H1 (cell line): ENCODE measurements at regions not wholly inside any gene's neighbourhood (a gene's known extent, or its start where the extent isn't known, plus 50 kb on each side); places are given as distances from the start of the nearest gene placed in this dataset.

Experiments used
- CTCF ChIA-PET: fragments of 300-600 bp; sonication (Branson Sonifier 250); formaldehyde crosslinking; loops from one replicate; lab custom pipeline; 2021; ENCODE audit not compliant: partially characterized antibody; lab: Charles Lee
- POLR2A ChIA-PET: fragments of 300-600 bp; sonication (Branson Sonifier 250); formaldehyde crosslinking; loops from one replicate; lab custom pipeline; 2021; ENCODE audit warnings: inconsistent platforms; ENCODE audit not compliant: partially characterized antibody; lab: Charles Lee
- DNase-seq, 2 experiments: peaks; one replicate each; pipeline versions ENCODE4 v3.0.0 to v3.0.0-alpha.2; 2010 to 2022; ENCODE audit warnings: low spot score in 2 of 2, low read depth in 1 of 2, mixed read lengths in 1 of 2
- FAIRE-seq: peaks from 2 replicates; lab custom pipeline; 2011; peaks lifted over from hg19 to GRCh38; lab: Jason Lieb, UNC
- H2AFZ ChIP-seq: 2 replicates; pipeline ENCODE4 v1.8.1; 2012; ENCODE audit warnings: low read length, inconsistent platforms
- H2AK5ac ChIP-seq: 2 replicates; pipeline ENCODE4 v1.6.1; 2013; ENCODE audit warnings: low read depth, low read length
- H2BK120ac ChIP-seq: replicated peaks from 2 replicates; pipeline ENCODE3; 2013; ENCODE audit warnings: low read depth, low read length, inconsistent platforms
- H2BK12ac ChIP-seq: 2 replicates; pipeline ENCODE4 v1.6.1; 2013; ENCODE audit warnings: low read depth, low read length
- H2BK15ac ChIP-seq: 2 replicates; pipeline ENCODE4 v1.6.1; 2013; ENCODE audit warnings: low read length
- H2BK20ac ChIP-seq: 2 replicates; pipeline ENCODE4 v1.6.1; 2013; ENCODE audit warnings: low read length
- H2BK5ac ChIP-seq: 2 replicates; pipeline ENCODE4 v1.6.1; 2013; ENCODE audit warnings: low read depth, low read length
- H3K14ac ChIP-seq: 2 replicates; pipeline ENCODE4 v1.6.1; 2013; ENCODE audit warnings: inconsistent platforms; ENCODE audit not compliant: insufficient read length
- H3K18ac ChIP-seq: 2 replicates; pipeline ENCODE4 v1.6.1; 2013; ENCODE audit warnings: low read length; ENCODE audit errors: extremely low read depth
- H3K23ac ChIP-seq: 2 replicates; pipeline ENCODE4 v1.6.1; 2013; ENCODE audit warnings: inconsistent platforms; ENCODE audit not compliant: insufficient read length
- H3K23me2 ChIP-seq: 2 replicates; pipeline ENCODE4 v1.6.1; 2013; ENCODE audit warnings: low read depth, low read length
- H3K27ac ChIP-seq: 2 replicates; pipeline ENCODE4 v1.6.1; 2011; ENCODE audit warnings: low read depth, low read length, inconsistent platforms
- H3K27me3 ChIP-seq, 4 experiments: replicated peaks in 1 of 4; 1 replicate in 1 of 4; 2 replicates in 3 of 4; pipeline versions ENCODE4 v1.6.1 to v1.8.1; 2011 to 2013; ENCODE audit warnings: low read length in 3 of 4, mild to moderate bottlenecking in 3 of 4, inconsistent platforms in 2 of 4, mixed read lengths in 2 of 4, moderate library complexity in 1 of 4; ENCODE audit not compliant: control insufficient read depth in 3 of 4, insufficient read depth in 3 of 4; ENCODE audit errors: extremely low read depth in 1 of 4
- H3K36me3 ChIP-seq, 4 experiments: 2 replicates each; pipeline versions ENCODE4 v1.6.1 to v1.8.1; 2011 to 2013; ENCODE audit warnings: mild to moderate bottlenecking in 4 of 4, low read length in 3 of 4, moderate library complexity in 2 of 4, control low read depth in 1 of 4, inconsistent platforms in 1 of 4; ENCODE audit not compliant: insufficient read depth in 4 of 4, control insufficient read depth in 2 of 4
- H3K4ac ChIP-seq: replicated peaks from 2 replicates; pipeline ENCODE3; 2013; ENCODE audit warnings: low read length, low read depth, mixed read lengths, inconsistent platforms; ENCODE audit not compliant: insufficient read length
- H3K4me1 ChIP-seq, 4 experiments: replicated peaks in 1 of 4; 1 replicate in 1 of 4; 2 replicates in 3 of 4; pipeline versions ENCODE4 v1.6.1 to v1.8.1; 2011 to 2013; ENCODE audit warnings: low read length in 3 of 4, inconsistent platforms in 2 of 4, mixed read lengths in 1 of 4; ENCODE audit not compliant: insufficient read depth in 4 of 4, control insufficient read depth in 3 of 4
- H3K4me2 ChIP-seq, 2 experiments: 2 replicates each; pipeline versions ENCODE4 v1.6.1 to v1.8.1; 2011 to 2013; ENCODE audit warnings: low read depth in 2 of 2, low read length in 2 of 2, control low read depth in 1 of 2, inconsistent platforms in 1 of 2, mild to moderate bottlenecking in 1 of 2; ENCODE audit not compliant: insufficient read depth in 1 of 2
- H3K4me3 ChIP-seq, 4 experiments: fragments of 200-600, 300-600 bp in 1 of 4; sonication (generic), shearing (Covaris generic), sonication (Bioruptor Twin) in 1 of 4; 2 replicates each; pipeline versions ENCODE4 v1.5.1 to v1.8.1; 2011 to 2016; ENCODE audit warnings: low read length in 4 of 4, low read depth in 3 of 4, control low read depth in 2 of 4, inconsistent platforms in 2 of 4, mild to moderate bottlenecking in 2 of 4, mixed read lengths in 1 of 4, moderate library complexity in 1 of 4; ENCODE audit not compliant: insufficient read depth in 2 of 4; ENCODE audit errors: extremely low read depth in 1 of 4
- H3K56ac ChIP-seq: replicated peaks from 2 replicates; pipeline ENCODE3; 2013; ENCODE audit warnings: low read depth, mild to moderate bottlenecking, mixed read lengths, low read length, inconsistent platforms; ENCODE audit not compliant: insufficient read length
- H3K79me1 ChIP-seq: 2 replicates; pipeline ENCODE4 v1.6.1; 2013; ENCODE audit warnings: low read depth, low read length, control low read depth
- H3K79me2 ChIP-seq, 2 experiments: 2 replicates each; pipeline versions ENCODE4 v1.6.1 to v1.8.1; 2012 to 2013; ENCODE audit warnings: low read length in 2 of 2, mild to moderate bottlenecking in 2 of 2, inconsistent platforms in 1 of 2; ENCODE audit not compliant: insufficient read depth in 2 of 2, control insufficient read depth in 1 of 2
- H3K9ac ChIP-seq, 4 experiments: replicated peaks in 1 of 4; 1 replicate in 1 of 4; 2 replicates in 3 of 4; pipeline versions ENCODE4 v1.6.1 to v1.8.1; 2011 to 2013; ENCODE audit warnings: low read depth in 3 of 4, low read length in 3 of 4, control low read depth in 2 of 4, mild to moderate bottlenecking in 2 of 4, moderate library complexity in 2 of 4, inconsistent platforms in 1 of 4; ENCODE audit errors: extremely low read depth in 1 of 4
- H3K9me3 ChIP-seq, 2 experiments: 2 replicates each; pipeline versions ENCODE4 v1.6.1 to v1.8.1; 2012 to 2013; ENCODE audit warnings: mild to moderate bottlenecking in 2 of 2, moderate library complexity in 2 of 2, control low read depth in 1 of 2, inconsistent platforms in 1 of 2, low read depth in 1 of 2, low read length in 1 of 2, mixed read lengths in 1 of 2; ENCODE audit not compliant: insufficient read depth in 2 of 2
- H4K20me1 ChIP-seq, 2 experiments: replicated peaks in 1 of 2; 2 replicates each; pipeline versions ENCODE3 to v1.8.1; 2011 to 2013; ENCODE audit warnings: inconsistent platforms in 2 of 2, low read length in 2 of 2, mild to moderate bottlenecking in 1 of 2; ENCODE audit not compliant: insufficient read depth in 2 of 2, control insufficient read depth in 1 of 2
- H4K5ac ChIP-seq: 2 replicates; pipeline ENCODE4 v1.6.1; 2013; ENCODE audit warnings: low read length, low read depth, mixed read lengths, inconsistent platforms; ENCODE audit not compliant: insufficient read length
- H4K8ac ChIP-seq: 2 replicates; pipeline ENCODE4 v1.8.0; 2013; ENCODE audit warnings: mild to moderate bottlenecking, moderate library complexity, low read length, inconsistent platforms; ENCODE audit not compliant: insufficient read depth; ENCODE audit errors: extremely low read depth
- H4K91ac ChIP-seq: replicated peaks from 2 replicates; pipeline ENCODE3; 2013; ENCODE audit warnings: low read length, mixed read lengths, inconsistent platforms; ENCODE audit not compliant: insufficient read length
- CHD1 ChIP-seq: IDR thresholded peaks from 2 replicates; pipeline ENCODE4 v1.6.1; 2012; ENCODE audit warnings: low read depth, low read length, improper control_type of control experiment
- TCF12 ChIP-seq: IDR thresholded peaks from 2 replicates; pipeline ENCODE4 v1.6.1; 2011; ENCODE audit warnings: low read depth, mild to moderate bottlenecking, low read length
- WGBS, 2 experiments: shearing (Covaris generic) in 1 of 2; methylation state at CpG; one replicate each; pipeline versions ENCODE4 v1.1.6 to v1.1.7; 2013 to 2015; ENCODE audit warnings: low lambda C conversion rate in 2 of 2, mixed read lengths in 2 of 2, inconsistent platforms in 1 of 2, low coverage in 1 of 2, missing lambda C conversion rate in 1 of 2; ENCODE audit not compliant: insufficient replicate concordance in 2 of 2, insufficient coverage in 1 of 2, insufficient read length in 1 of 2; ENCODE audit errors: extremely low coverage in 1 of 2, missing lambda C conversion rate in 1 of 2; 5-methylcytosine and 5-hydroxymethylcytosine counted together

DNA sequence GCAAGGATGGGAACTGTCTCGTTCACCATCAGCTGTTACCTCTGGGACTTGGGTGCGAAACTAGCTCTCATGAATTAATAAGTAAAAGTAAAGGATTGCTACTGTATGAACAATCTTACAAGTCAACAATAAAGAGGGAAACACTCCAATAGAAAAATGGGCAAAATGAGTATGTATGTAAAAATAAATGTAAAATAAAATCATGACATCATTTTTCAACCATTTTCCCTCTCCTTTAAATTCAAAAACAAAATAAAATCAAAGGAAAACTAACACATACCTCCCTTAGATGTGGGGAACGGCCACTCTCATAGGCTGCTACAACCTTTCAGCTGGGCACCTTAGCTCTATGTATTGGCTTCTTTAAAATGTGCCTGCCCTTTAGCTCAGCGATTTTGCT, 389.7 kb upstream of the ARID1B start:
- Histone ChIP-seq H3K79me2 (no peaks in the 10 kb centered on the region), H2BK20ac (no peak overlapping the region), H4K20me1 (no peaks in the 10 kb centered on the region), H2AFZ (no peak overlapping the region), H3K79me1 (no peaks in the 10 kb centered on the region), H3K14ac (no peak overlapping the region), H2AK5ac (no peak overlapping the region), H4K8ac (no peak overlapping the region), H4K91ac (no peak overlapping the region), H3K4me3 (no peak overlapping the region), H3K4me2 (no peak overlapping the region), H3K4ac (no peak overlapping the region), H3K36me3 (no peaks in the 10 kb centered on the region), H2BK5ac (no peak overlapping the region), H3K27me3 (no peaks in the 10 kb centered on the region), H3K23me2 (no peaks in the 10 kb centered on the region), H3K9me3 (no peaks in the 10 kb centered on the region), H3K27ac (no peak overlapping the region), H2BK15ac (no peak overlapping the region), H3K56ac (no peak overlapping the region), H2BK120ac (no peak overlapping the region), H4K5ac (no peak overlapping the region), H3K4me1 (peaks cover 0 to 7% (median 4%) of the 10 kb centered on the region in 4 experiments; a peak in 6 of 7 replicates), H3K18ac (no peak overlapping the region), H2BK12ac (no peak overlapping the region), H3K9ac (no peak overlapping the region), H3K23ac (no peak overlapping the region)
- DNase-seq (no peak), FAIRE-seq (no peak)
- CTCF ChIA-PET = interaction anchor here (1.0 kb wide), 1 partner anchor 12 kb away, joined by 3 read pairs; no protein-coding TSS in a partner anchor
- POLR2A ChIA-PET = no interaction called here
- WGBS, 2 experiments = 92% methylated on average over 4 of the region's 4 CpGs; no CpG with 5 or more reads in 1 of the 2 experiments
- TF ChIP-seq CHD1 = no peak
- no peak for TF ChIP-seq TCF12
